Type B pancreatic cell (in vitro differentiated cells): ENCODE measurements at regions not wholly inside any gene's neighbourhood (a gene's known extent, or its start where the extent isn't known, plus 50 kb on each side); places are given as distances from the start of the nearest gene placed in this dataset.

ENCODE experiments used
- DNase-seq: peaks from one replicate; pipeline ENCODE4 v3.0.0; 2021; ENCODE audit warnings: mixed read lengths; ENCODE audit not compliant: unreplicated experiment; ENCODE audit errors: extremely low spot score
- H3K27ac Mint-ChIP-seq: 2 replicates; pipeline ENCODE4 v1.8.0; 2021; ENCODE audit warnings: mild to moderate bottlenecking, mixed read lengths
- H3K27me3 Mint-ChIP-seq: 2 replicates; pipeline ENCODE4 v1.8.0; 2021; ENCODE audit warnings: mixed read lengths
- H3K36me3 Mint-ChIP-seq: 2 replicates; pipeline ENCODE4 v1.8.0; 2021; ENCODE audit warnings: mixed read lengths
- H3K4me1 Mint-ChIP-seq: one replicate; pipeline ENCODE4 v1.8.0; 2021; ENCODE audit warnings: mixed read lengths; ENCODE audit not compliant: unreplicated experiment
- H3K4me3 Mint-ChIP-seq: 2 replicates; pipeline ENCODE4 v1.8.0; 2021; ENCODE audit warnings: mild to moderate bottlenecking, mixed read lengths
- H3K9me3 Mint-ChIP-seq: 2 replicates; pipeline ENCODE4 v1.8.0; 2021; ENCODE audit warnings: mixed read lengths
- TF ChIP-seq, protein P1 (sequence below): fragments of 200-600 bp; sonication (generic); conservative IDR thresholded peaks from 2 replicates; pipeline ENCODE4 v1.5.0; 2021; ENCODE audit warnings: antibody characterized with exemption, mild to moderate bottlenecking

DNA sequence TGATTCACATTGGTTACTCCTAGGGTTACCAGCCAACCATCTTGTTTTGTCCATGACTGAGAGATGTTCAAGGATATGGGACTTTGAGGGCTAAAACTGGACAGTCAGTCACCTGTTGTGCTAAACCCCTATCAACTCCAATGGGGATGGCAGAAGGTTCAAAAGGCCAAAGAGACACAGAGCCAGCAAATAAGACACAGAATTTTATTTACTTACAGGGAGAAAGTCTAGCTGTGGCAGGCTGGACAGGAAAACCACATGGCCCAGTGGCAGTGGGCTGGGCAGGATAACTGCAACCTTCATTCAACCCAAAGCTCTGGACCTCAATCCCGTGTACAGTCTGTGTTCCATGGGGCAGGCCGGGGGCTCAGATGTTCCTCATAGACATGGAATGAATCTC, 326.7 kb upstream of the RPS6KA3 start:
- Mint-ChIP-seq H3K36me3 (no peaks in the 10 kb centered on the region), H3K27ac (no peak overlapping the region), H3K9me3 (peaks cover 5% of the 10 kb centered on the region), H3K27me3 (no peaks in the 10 kb centered on the region), H3K4me3 (no peak overlapping the region), H3K4me1 (peaks cover 13% of the 10 kb centered on the region)
- TF ChIP-seq, protein P1, sequence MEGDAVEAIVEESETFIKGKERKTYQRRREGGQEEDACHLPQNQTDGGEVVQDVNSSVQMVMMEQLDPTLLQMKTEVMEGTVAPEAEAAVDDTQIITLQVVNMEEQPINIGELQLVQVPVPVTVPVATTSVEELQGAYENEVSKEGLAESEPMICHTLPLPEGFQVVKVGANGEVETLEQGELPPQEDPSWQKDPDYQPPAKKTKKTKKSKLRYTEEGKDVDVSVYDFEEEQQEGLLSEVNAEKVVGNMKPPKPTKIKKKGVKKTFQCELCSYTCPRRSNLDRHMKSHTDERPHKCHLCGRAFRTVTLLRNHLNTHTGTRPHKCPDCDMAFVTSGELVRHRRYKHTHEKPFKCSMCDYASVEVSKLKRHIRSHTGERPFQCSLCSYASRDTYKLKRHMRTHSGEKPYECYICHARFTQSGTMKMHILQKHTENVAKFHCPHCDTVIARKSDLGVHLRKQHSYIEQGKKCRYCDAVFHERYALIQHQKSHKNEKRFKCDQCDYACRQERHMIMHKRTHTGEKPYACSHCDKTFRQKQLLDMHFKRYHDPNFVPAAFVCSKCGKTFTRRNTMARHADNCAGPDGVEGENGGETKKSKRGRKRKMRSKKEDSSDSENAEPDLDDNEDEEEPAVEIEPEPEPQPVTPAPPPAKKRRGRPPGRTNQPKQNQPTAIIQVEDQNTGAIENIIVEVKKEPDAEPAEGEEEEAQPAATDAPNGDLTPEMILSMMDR, result no peak
- DNase-seq, result no peak

DNA sequence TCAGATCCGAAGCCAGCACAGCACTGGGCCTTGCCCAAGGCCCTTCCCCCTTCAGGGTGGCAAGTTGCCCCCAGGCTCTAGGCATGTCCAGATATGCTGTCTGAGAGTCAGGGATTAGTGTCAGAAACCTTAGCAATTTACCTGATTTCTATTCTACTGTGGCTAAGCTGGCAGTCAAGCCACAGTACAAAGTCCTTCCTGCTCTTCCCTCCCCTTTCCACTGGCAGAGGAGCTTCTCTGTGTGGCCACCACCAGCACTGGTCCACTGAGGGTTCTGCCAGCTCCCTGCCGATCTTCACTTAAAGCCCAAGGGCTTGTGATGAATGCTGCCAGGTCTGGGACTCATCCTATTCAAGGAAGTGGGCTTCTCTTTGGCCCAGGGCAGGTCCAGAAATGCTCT, 324.5 kb upstream of the RPS6KA3 start:
- H3K27me3 Mint-ChIP-seq, result no peaks in the 10 kb centered on the region
- DNase-seq, result no peak
- H3K36me3 Mint-ChIP-seq, result no peaks in the 10 kb centered on the region
- H3K27ac Mint-ChIP-seq, result no peak overlapping the region
- no peak overlapping the region for H3K4me3 Mint-ChIP-seq
- H3K9me3 Mint-ChIP-seq, result peaks cover 5% of the 10 kb centered on the region
- TF ChIP-seq, protein P1, result no peak
- peaks cover 13% of the 10 kb centered on the region for H3K4me1 Mint-ChIP-seq

GRCh38 chrX:20585782-20586181, 319.1 kb upstream of the RPS6KA3 start:
- H3K4me3 Mint-ChIP-seq, result no peak overlapping the region
- no peak for DNase-seq
- H3K9me3 Mint-ChIP-seq, result peaks cover 8% of the 10 kb centered on the region
- no peak overlapping the region for H3K27ac Mint-ChIP-seq
- no peaks in the 10 kb centered on the region for H3K27me3 Mint-ChIP-seq
- TF ChIP-seq, protein P1, result no peak
- peaks cover 8% of the 10 kb centered on the region for H3K4me1 Mint-ChIP-seq
- no peaks in the 10 kb centered on the region for H3K36me3 Mint-ChIP-seq

GRCh38 chrX:20571611-20572010, 304.9 kb upstream of the RPS6KA3 start:
- H3K9me3 Mint-ChIP-seq, result no peaks in the 10 kb centered on the region
- TF ChIP-seq, protein P1, result no peak

DNA sequence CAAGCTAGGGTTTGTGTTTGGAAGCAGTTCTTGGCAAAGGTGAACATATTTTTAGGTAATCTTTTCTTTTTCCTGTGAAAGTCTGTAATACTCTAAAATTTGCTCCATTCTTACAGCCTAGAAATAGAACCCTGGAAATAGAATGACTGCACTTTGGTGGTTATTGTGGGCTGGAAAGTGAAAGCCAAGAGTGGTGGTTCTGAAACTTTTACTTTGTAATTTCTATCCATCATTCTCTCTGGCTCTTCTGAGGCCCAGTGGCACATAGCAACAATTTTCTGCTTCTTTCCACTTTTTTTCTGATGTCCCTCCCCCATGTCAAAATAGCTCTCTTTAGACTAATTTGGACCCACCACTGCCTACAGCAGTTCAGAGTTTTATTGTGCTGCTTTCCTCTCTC, 300.4 kb upstream of the RPS6KA3 start:
- Mint-ChIP-seq H3K36me3 (no peaks in the 10 kb centered on the region), H3K27ac (no peak overlapping the region), H3K4me3 (no peak overlapping the region), H3K4me1 (no peaks in the 10 kb centered on the region), H3K9me3 (no peaks in the 10 kb centered on the region), H3K27me3 (no peaks in the 10 kb centered on the region)
- no peak for DNase-seq
- TF ChIP-seq, protein P1, result no peak

More at GRCh38 chrX:20571611-20572010, 304.9 kb upstream of the RPS6KA3 start:
- Mint-ChIP-seq H3K4me1 (no peaks in the 10 kb centered on the region), H3K27me3 (no peaks in the 10 kb centered on the region), H3K27ac (no peak overlapping the region), H3K36me3 (no peaks in the 10 kb centered on the region), H3K4me3 (no peak overlapping the region)
- DNase-seq, result no peak

DNA sequence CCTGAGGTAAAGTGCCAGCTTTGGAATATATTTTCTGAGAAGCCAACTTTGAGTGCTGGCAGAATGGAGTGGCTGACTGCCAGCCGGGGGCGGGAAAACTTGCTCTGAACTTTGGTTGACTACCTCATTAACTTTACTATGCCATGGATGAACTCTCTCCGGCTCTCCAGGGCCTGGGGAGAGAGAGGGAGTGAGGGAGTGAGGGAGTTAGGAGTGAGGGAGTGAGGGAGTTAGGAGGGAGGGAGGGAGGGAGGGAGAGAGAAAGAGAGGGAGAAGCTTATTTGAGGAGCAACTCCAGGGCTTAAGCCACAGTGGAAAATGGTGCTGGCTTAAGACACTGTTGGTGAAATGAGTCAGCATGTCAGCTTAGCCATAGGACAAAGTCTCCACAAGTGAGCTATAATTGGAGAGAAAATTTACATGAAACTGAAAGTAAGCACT, 280.9 kb upstream of the RPS6KA3 start:
- Mint-ChIP-seq H3K4me3 (no peak overlapping the region), H3K9me3 (no peaks in the 10 kb centered on the region), H3K36me3 (no peaks in the 10 kb centered on the region), H3K4me1 (no peaks in the 10 kb centered on the region), H3K27me3 (no peaks in the 10 kb centered on the region), H3K27ac (no peak overlapping the region)
- TF ChIP-seq, protein P1, result no peak
- DNase-seq, result no peak
